ENCODE measurements at regions not wholly inside any gene's neighbourhood (a gene's known extent, or its start where the extent isn't known, plus 50 kb on each side); places are given as distances from the start of the nearest gene placed in this dataset.

- H3K4me3 ChIP-seq (ENCODE audit: control insufficient read depth in 1 of 2, extremely low read depth in 1 of 2, low read length in 1 of 2) = no peak overlapping the region
- H3K4me1 Mint-ChIP-seq = no peaks in the 10 kb centered on the region
- H3K27me3 Mint-ChIP-seq = no peaks in the 10 kb centered on the region
- H3K36me3 Mint-ChIP-seq = no peaks in the 10 kb centered on the region
- H3K27ac Mint-ChIP-seq = no peak overlapping the region
- H3K36me3 ChIP-seq (ENCODE audit: control insufficient read depth in 2 of 2, extremely low read depth in 1 of 2, insufficient read depth in 1 of 2, low read length in 1 of 2) = no peaks in the 10 kb centered on the region
- H3K4me3 Mint-ChIP-seq = no peak overlapping the region
- H3K9me3 Mint-ChIP-seq = peaks cover 6 to 12% (median 11%) of the 10 kb centered on the region in 3 donors
- ATAC-seq (replicated peaks in 1 of 4) (no peak), DNase-seq (no peak)
- no peaks in the 10 kb centered on the region for H3K9me3 ChIP-seq
- H3K27me3 ChIP-seq (replicated peaks in 1 of 2; ENCODE audit: control insufficient read depth in 2 of 2, extremely low read depth in 1 of 2, insufficient read depth in 2 of 2, low read length in 1 of 2) = no peaks in the 10 kb centered on the region
- no CpG with 5 or more reads among the region's 1 CpG for WGBS (ENCODE audit: insufficient coverage)
- ChIA-PET CTCF (no interaction called here), POLR2A (no interaction called here)
- H3K27ac ChIP-seq (ENCODE audit: low read length) = no peak overlapping the region
- no peaks in the 10 kb centered on the region for H3K4me1 ChIP-seq (ENCODE audit: control insufficient read depth in 1 of 2, extremely low read depth in 1 of 2, insufficient read depth in 2 of 2, low read length in 2 of 2)
Observed at GRCh38 chr3:165336786-165337185, 140.6 kb upstream of the SLITRK3 start.

Measured in T-cell (primary cell).